Endothelial cell (in vitro differentiated cells): ENCODE measurements at regions not wholly inside any gene's neighbourhood (a gene's known extent, or its start where the extent isn't known, plus 50 kb on each side); places are given as distances from the start of the nearest gene placed in this dataset.
"Not testable (repeated sequence)": the region's sequence is repeated elsewhere in the genome, so short reads cannot be mapped to it uniquely, and the experiment has no call there.

ENCODE experiments used
- DNase-seq: peaks from one replicate; pipeline ENCODE4 v3.0.0; 2021; ENCODE audit warnings: low spot score
- H3K27ac Mint-ChIP-seq: one replicate; pipeline ENCODE4 v1.8.0; 2021; ENCODE audit warnings: mixed read lengths, inconsistent platforms; ENCODE audit not compliant: unreplicated experiment
- H3K27me3 Mint-ChIP-seq: one replicate; pipeline ENCODE4 v1.8.0; 2021; ENCODE audit warnings: mild to moderate bottlenecking, moderate library complexity, mixed read lengths, inconsistent platforms; ENCODE audit not compliant: unreplicated experiment
- H3K36me3 Mint-ChIP-seq: one replicate; pipeline ENCODE4 v1.8.0; 2021; ENCODE audit warnings: mild to moderate bottlenecking, low read depth, mixed read lengths, inconsistent platforms; ENCODE audit not compliant: unreplicated experiment
- H3K4me1 Mint-ChIP-seq: one replicate; pipeline ENCODE4 v1.8.0; 2021; ENCODE audit warnings: mild to moderate bottlenecking, mixed read lengths, inconsistent platforms; ENCODE audit not compliant: unreplicated experiment
- H3K4me3 Mint-ChIP-seq: one replicate; pipeline ENCODE4 v1.8.0; 2021; ENCODE audit warnings: mild to moderate bottlenecking, mixed read lengths, inconsistent platforms; ENCODE audit not compliant: unreplicated experiment
- H3K9me3 Mint-ChIP-seq: one replicate; pipeline ENCODE4 v1.8.0; 2021; ENCODE audit warnings: mixed read lengths, inconsistent platforms; ENCODE audit not compliant: unreplicated experiment
- TF ChIP-seq, protein P1 (sequence below): fragments of 200-600 bp; sonication (generic); IDR thresholded peaks from one replicate; pipeline ENCODE4 v1.5.0; 2021; ENCODE audit warnings: antibody characterized with exemption; ENCODE audit not compliant: unreplicated experiment

DNA sequence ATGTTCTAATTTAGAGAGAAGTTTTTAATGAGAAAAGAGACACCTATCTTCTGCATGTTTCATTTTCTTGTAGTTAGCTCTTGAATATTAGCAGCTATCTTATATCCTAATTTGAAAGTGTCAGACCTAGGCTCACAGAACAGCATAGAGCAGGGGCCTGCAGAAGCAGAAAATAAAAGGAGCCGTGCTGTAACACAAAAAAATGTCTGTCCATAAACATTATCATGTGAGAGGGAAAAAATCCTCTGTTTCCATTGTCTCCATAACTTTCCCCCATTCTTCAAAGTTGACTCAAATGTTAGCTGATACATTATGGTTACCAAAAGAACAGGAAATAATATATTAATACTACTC lies 329.2 kb upstream of the EPHA5 start:
- Mint-ChIP-seq H3K4me1 (no peaks in the 10 kb centered on the region), H3K36me3 (no peaks in the 10 kb centered on the region)

GRCh38 chr4:65998807-65999517 lies 328.7 kb upstream of the EPHA5 start:
- H3K27me3 Mint-ChIP-seq, H3K36me3 Mint-ChIP-seq, H3K9me3 Mint-ChIP-seq, DNase-seq, H3K4me3 Mint-ChIP-seq, H3K4me1 Mint-ChIP-seq, H3K27ac Mint-ChIP-seq: not testable (repeated sequence)

More for the DNA sequence above, 329.2 kb upstream of the EPHA5 start:
- no peak overlapping the region for H3K27ac Mint-ChIP-seq
- H3K27me3 Mint-ChIP-seq, result no peaks in the 10 kb centered on the region
- no peak for DNase-seq
- no peak overlapping the region for H3K4me3 Mint-ChIP-seq
- H3K9me3 Mint-ChIP-seq, result no peaks in the 10 kb centered on the region
- TF ChIP-seq, protein P1, sequence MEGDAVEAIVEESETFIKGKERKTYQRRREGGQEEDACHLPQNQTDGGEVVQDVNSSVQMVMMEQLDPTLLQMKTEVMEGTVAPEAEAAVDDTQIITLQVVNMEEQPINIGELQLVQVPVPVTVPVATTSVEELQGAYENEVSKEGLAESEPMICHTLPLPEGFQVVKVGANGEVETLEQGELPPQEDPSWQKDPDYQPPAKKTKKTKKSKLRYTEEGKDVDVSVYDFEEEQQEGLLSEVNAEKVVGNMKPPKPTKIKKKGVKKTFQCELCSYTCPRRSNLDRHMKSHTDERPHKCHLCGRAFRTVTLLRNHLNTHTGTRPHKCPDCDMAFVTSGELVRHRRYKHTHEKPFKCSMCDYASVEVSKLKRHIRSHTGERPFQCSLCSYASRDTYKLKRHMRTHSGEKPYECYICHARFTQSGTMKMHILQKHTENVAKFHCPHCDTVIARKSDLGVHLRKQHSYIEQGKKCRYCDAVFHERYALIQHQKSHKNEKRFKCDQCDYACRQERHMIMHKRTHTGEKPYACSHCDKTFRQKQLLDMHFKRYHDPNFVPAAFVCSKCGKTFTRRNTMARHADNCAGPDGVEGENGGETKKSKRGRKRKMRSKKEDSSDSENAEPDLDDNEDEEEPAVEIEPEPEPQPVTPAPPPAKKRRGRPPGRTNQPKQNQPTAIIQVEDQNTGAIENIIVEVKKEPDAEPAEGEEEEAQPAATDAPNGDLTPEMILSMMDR, result no peak

DNA sequence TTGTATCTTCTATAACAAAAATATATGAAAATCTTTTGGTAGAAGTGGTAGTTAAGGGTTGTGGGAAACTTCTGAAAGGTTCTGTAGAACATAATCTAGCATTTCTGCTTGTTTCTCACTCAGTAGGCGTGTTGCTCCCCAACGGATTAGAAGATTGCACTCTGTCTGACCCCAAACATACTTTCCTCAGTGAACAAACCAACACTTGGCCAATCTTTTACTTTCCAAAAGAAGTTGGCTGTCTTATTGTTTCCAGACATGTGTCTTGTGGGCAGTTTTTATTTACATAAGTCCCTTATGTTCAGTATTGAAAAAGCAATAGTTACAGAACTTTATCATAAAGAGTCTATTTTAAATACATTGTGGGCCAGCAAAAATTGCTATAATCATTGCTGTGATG lies 312.8 kb upstream of the EPHA5 start:
- no peaks in the 10 kb centered on the region for H3K27me3 Mint-ChIP-seq
- no peaks in the 10 kb centered on the region for H3K36me3 Mint-ChIP-seq
- no peak overlapping the region for H3K4me3 Mint-ChIP-seq
- H3K9me3 Mint-ChIP-seq, result no peaks in the 10 kb centered on the region
- H3K27ac Mint-ChIP-seq, result no peak overlapping the region
- no peaks in the 10 kb centered on the region for H3K4me1 Mint-ChIP-seq
- no peak for DNase-seq
- TF ChIP-seq, protein P1, result no peak

DNA sequence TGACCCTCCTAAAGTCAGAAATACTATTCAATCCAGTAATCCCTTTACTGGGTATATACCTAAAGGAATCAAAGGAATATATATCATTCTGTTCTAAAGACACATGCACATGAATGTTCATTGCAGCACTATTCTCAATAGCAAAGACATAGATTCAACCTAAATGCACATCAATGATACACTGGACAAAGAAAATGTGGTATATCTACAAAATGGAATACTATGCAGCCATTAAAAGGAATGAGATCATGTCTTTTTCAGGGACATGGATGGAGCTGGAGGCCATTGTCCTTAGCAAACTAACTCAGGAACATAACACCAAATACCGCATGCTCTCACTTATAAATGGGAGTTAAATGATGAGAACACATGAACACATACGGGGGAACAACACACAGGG lies 306.0 kb upstream of the EPHA5 start:
- TF ChIP-seq, protein P1, result no peak
- Mint-ChIP-seq H3K36me3 (no peaks in the 10 kb centered on the region), H3K9me3 (no peaks in the 10 kb centered on the region), H3K4me1 (no peaks in the 10 kb centered on the region), H3K27me3 (no peaks in the 10 kb centered on the region), H3K4me3 (no peak overlapping the region), H3K27ac (no peak overlapping the region)
- no peak for DNase-seq

- Mint-ChIP-seq H3K36me3 (no peaks in the 10 kb centered on the region), H3K4me1 (no peaks in the 10 kb centered on the region), H3K27me3 (no peaks in the 10 kb centered on the region), H3K27ac (no peak overlapping the region), H3K9me3 (no peaks in the 10 kb centered on the region), H3K4me3 (no peak overlapping the region)
- TF ChIP-seq, protein P1, result no peak
- DNase-seq, result no peak
Measured at GRCh38 chr4:65973186-65973585, 302.9 kb upstream of the EPHA5 start.
